DOHH2 (cell line): ENCODE measurements at regions not wholly inside any gene's neighbourhood (a gene's known extent, or its start where the extent isn't known, plus 50 kb on each side); places are given as distances from the start of the nearest gene placed in this dataset.

Experiments
- H3F3A ChIP-seq: fragments of 200-600 bp; sonication (generic), shearing (Covaris generic); 2 replicates; pipeline ENCODE4 v1.6.0; 2016; ENCODE audit warnings: antibody characterized with exemption, mild to moderate bottlenecking; ENCODE audit not compliant: control insufficient read depth, insufficient read depth
- H3K27ac ChIP-seq: fragments of 200-600 bp; sonication (generic); 2 replicates; pipeline ENCODE4 v1.5.1; 2014; ENCODE audit warnings: low read depth, mild to moderate bottlenecking, low read length, moderate library complexity
- H3K27me3 ChIP-seq: fragments of 200-600 bp; sonication (generic); 2 replicates; pipeline ENCODE4 v1.6.1; 2014; ENCODE audit warnings: mild to moderate bottlenecking, low read length, mixed read lengths; ENCODE audit not compliant: control insufficient read depth
- H3K36me3 ChIP-seq: fragments of 200-600 bp; sonication (generic); 2 replicates; pipeline ENCODE4 v1.6.1; 2014; ENCODE audit warnings: mild to moderate bottlenecking, low read length, moderate library complexity, mixed read lengths; ENCODE audit not compliant: control insufficient read depth
- H3K4me1 ChIP-seq: fragments of 200-600 bp; sonication (generic); 2 replicates; pipeline ENCODE4 v1.6.1; 2014; ENCODE audit warnings: mild to moderate bottlenecking, low read length, mixed read lengths; ENCODE audit not compliant: control insufficient read depth
- H3K4me2 ChIP-seq: fragments of 200-600 bp; sonication (generic); 2 replicates; pipeline ENCODE4 v1.6.0; 2014; ENCODE audit warnings: mild to moderate bottlenecking, low read length, moderate library complexity
- H3K4me3 ChIP-seq: fragments of 200-600 bp; sonication (generic); 2 replicates; pipeline ENCODE4 v1.5.1; 2014; ENCODE audit warnings: mild to moderate bottlenecking, low read length, mixed read lengths
- H3K79me2 ChIP-seq: fragments of 200-600 bp; sonication (generic); 2 replicates; pipeline ENCODE4 v1.6.1; 2014; ENCODE audit warnings: mild to moderate bottlenecking, low read length, mixed read lengths; ENCODE audit not compliant: control insufficient read depth
- H3K9me2 ChIP-seq: fragments of 200-600 bp; sonication (generic); replicated peaks from 2 replicates; pipeline ENCODE4 v1.6.1; 2014; ENCODE audit warnings: mild to moderate bottlenecking, low read length, mixed read lengths; ENCODE audit not compliant: control insufficient read depth
- H3K9me3 ChIP-seq: fragments of 200-600 bp; sonication (generic); 2 replicates; pipeline ENCODE4 v1.6.1; 2014; ENCODE audit warnings: antibody characterized with exemption, low read length, mixed read lengths; ENCODE audit not compliant: control insufficient read depth, insufficient read depth
- H4K20me1 ChIP-seq: fragments of 200-600 bp; sonication (generic); 2 replicates; pipeline ENCODE4 v1.6.0; 2014; ENCODE audit warnings: low read depth, mild to moderate bottlenecking, antibody characterized with exemption, low read length, moderate library complexity; ENCODE audit not compliant: control insufficient read depth, insufficient read depth
- CTCF ChIP-seq: fragments of 200-600 bp; sonication (generic); IDR thresholded peaks from one replicate; pipeline ENCODE4 v1.5.1; 2014; ENCODE audit warnings: antibody characterized with exemption, mild to moderate bottlenecking, low read depth, low read length; ENCODE audit not compliant: poor library complexity, severe bottlenecking
- EZH2phosphoT487 ChIP-seq: fragments of 200-600 bp; sonication (generic); IDR thresholded peaks from 2 replicates; pipeline ENCODE4 v1.6.1; 2017; ENCODE audit warnings: borderline replicate concordance, mild to moderate bottlenecking, antibody characterized with exemption, low read length, moderate library complexity, mixed read lengths

DNA sequence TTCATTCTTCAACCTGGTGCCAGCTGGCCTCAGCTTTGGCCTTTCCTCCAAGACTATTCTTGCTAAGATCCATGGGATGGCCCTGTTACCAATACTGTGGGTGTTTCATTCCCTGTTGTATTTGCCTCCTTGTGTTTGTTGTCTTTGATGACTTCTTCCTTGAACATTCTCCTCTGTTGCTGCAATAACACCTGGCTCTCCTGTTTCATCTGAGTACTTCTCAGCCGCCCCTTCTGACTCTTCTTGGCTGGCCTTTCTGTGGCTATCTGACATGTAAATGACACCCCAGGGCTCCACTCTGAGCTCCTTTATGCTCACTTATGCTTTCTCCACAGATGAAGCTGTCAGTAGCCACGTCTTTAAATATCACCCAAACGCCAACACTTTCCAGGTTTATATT is 302.7 kb upstream of the CHRNA7 start:
- Histone ChIP-seq H3K4me3 (no peak overlapping the region), H4K20me1 (no peaks in the 10 kb centered on the region), H3K36me3 (no peaks in the 10 kb centered on the region), H3K27ac (no peak overlapping the region), H3K27me3 (no peaks in the 10 kb centered on the region), H3F3A (no peaks in the 10 kb centered on the region), H3K9me3 (no peaks in the 10 kb centered on the region), H3K79me2 (no peaks in the 10 kb centered on the region), H3K4me2 (no peak overlapping the region), H3K9me2 (no peaks in the 10 kb centered on the region), H3K4me1 (no peaks in the 10 kb centered on the region)
- TF ChIP-seq EZH2phosphoT487 (no peak), CTCF (no peak)

GRCh38 chr15:31732726-31733125 is 297.6 kb upstream of the CHRNA7 start:
- H3F3A ChIP-seq: no peaks in the 10 kb centered on the region
- H4K20me1 ChIP-seq: no peaks in the 10 kb centered on the region
- no peak overlapping the region for H3K4me2 ChIP-seq
- no peaks in the 10 kb centered on the region for H3K36me3 ChIP-seq
- TF ChIP-seq CTCF: no peak
- TF ChIP-seq EZH2phosphoT487: no peak
- H3K9me2 ChIP-seq: no peaks in the 10 kb centered on the region
- no peaks in the 10 kb centered on the region for H3K79me2 ChIP-seq
- no peaks in the 10 kb centered on the region for H3K4me1 ChIP-seq
- H3K4me3 ChIP-seq: no peak overlapping the region
- no peaks in the 10 kb centered on the region for H3K9me3 ChIP-seq
- no peak overlapping the region for H3K27ac ChIP-seq
- H3K27me3 ChIP-seq: peaks cover 2% of the 10 kb centered on the region; the same call in 1 of the 2 replicates

DNA sequence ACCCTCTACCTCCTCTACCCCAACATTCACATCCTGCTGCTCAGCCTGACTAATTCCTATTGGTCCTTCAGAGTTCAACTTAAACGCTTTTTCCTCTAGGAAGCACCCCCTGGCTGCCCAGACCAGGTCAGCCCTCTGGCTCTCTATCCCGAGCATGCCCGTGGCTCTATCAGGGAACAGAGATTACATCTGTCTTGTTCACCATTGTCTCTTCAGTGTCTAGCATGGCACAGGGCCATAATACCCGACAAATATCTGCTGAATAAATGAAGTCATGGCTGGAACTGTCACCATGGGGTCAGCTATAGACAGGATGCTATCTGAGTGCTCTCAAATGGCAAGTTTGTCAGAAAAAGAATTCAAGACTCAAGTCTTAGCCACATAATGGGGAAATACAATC is 296.9 kb upstream of the CHRNA7 start:
- Histone ChIP-seq H4K20me1 (no peaks in the 10 kb centered on the region), H3K4me2 (no peak overlapping the region), H3K4me3 (no peak overlapping the region), H3K79me2 (no peaks in the 10 kb centered on the region), H3K9me2 (no peaks in the 10 kb centered on the region), H3F3A (no peaks in the 10 kb centered on the region), H3K27ac (no peak overlapping the region), H3K27me3 (peaks cover 2% of the 10 kb centered on the region; the same call in 1 of the 2 replicates), H3K9me3 (no peaks in the 10 kb centered on the region), H3K36me3 (no peaks in the 10 kb centered on the region), H3K4me1 (no peaks in the 10 kb centered on the region)
- TF ChIP-seq EZH2phosphoT487: no peak
- no peak for TF ChIP-seq CTCF

GRCh38 chr15:31740203-31740602 is 290.1 kb upstream of the CHRNA7 start:
- Histone ChIP-seq H3K79me2 (no peaks in the 10 kb centered on the region), H3K9me3 (peaks cover 5% of the 10 kb centered on the region; the same call in 1 of the 2 replicates), H4K20me1 (no peaks in the 10 kb centered on the region), H3K36me3 (no peaks in the 10 kb centered on the region), H3K27ac (no peak overlapping the region), H3K27me3 (no peaks in the 10 kb centered on the region), H3K4me3 (no peak overlapping the region), H3K4me2 (no peak overlapping the region), H3K4me1 (no peaks in the 10 kb centered on the region), H3F3A (no peaks in the 10 kb centered on the region), H3K9me2 (no peaks in the 10 kb centered on the region)
- TF ChIP-seq CTCF (no peak), EZH2phosphoT487 (no peak)
